ENCODE measurements at regions not wholly inside any gene's neighbourhood (a gene's known extent, or its start where the extent isn't known, plus 50 kb on each side); places are given as distances from the start of the nearest gene placed in this dataset.

- Histone ChIP-seq H4K20me1 (ENCODE audit: low read depth, low read length) (no peaks in the 10 kb centered on the region), H3K79me2 (ENCODE audit: insufficient read depth, low read length) (no peaks in the 10 kb centered on the region), H3K27ac (ENCODE audit: low read depth, low read length) (no peak overlapping the region), H3K4me2 (ENCODE audit: low read depth, low read length, poor library complexity, severe bottlenecking) (no peak overlapping the region), H3K9me3 (ENCODE audit: insufficient read depth, low read length) (no peaks in the 10 kb centered on the region), H3F3A (ENCODE audit: insufficient read depth) (no peaks in the 10 kb centered on the region), H3K27me3 (ENCODE audit: low read length) (no peaks in the 10 kb centered on the region), H3K9me2 (replicated peaks; ENCODE audit: insufficient read depth, low read length) (no peaks in the 10 kb centered on the region), H3K36me3 (ENCODE audit: low read length) (no peaks in the 10 kb centered on the region), H2AFZ (ENCODE audit: low read depth, low read length, severe bottlenecking) (no peak overlapping the region), H3K4me3 (ENCODE audit: insufficient read depth, low read length, poor library complexity, severe bottlenecking) (no peak overlapping the region), H3K9ac (ENCODE audit: low read length) (no peak overlapping the region)
- no peak for TF ChIP-seq EZH2phosphoT487 (conservative IDR thresholded peaks at IDR 0.05; ENCODE audit: low read length)
- no peak for TF ChIP-seq CTCF (IDR thresholded peaks at IDR 0.05; ENCODE audit: insufficient read depth, low read length, poor library complexity, severe bottlenecking)
Observed at GRCh38 chr2:228503731-228504130, 322.2 kb upstream of the SPHKAP start.

GRCh38 chr2:228493852-228494251 lies 312.4 kb upstream of the SPHKAP start:
- H3K4me3 ChIP-seq (ENCODE audit: insufficient read depth, low read length, poor library complexity, severe bottlenecking) = no peak overlapping the region
- H2AFZ ChIP-seq (ENCODE audit: low read depth, low read length, severe bottlenecking) = no peak overlapping the region
- no peaks in the 10 kb centered on the region; the same call in 1 of the 2 replicates for H3K27me3 ChIP-seq (ENCODE audit: low read length)
- no peak overlapping the region for H3K27ac ChIP-seq (ENCODE audit: low read depth, low read length)
- H3K9ac ChIP-seq (ENCODE audit: low read length) = no peak overlapping the region
- no peaks in the 10 kb centered on the region for H3K9me2 ChIP-seq (replicated peaks; ENCODE audit: insufficient read depth, low read length)
- H3K79me2 ChIP-seq (ENCODE audit: insufficient read depth, low read length) = no peaks in the 10 kb centered on the region
- no peaks in the 10 kb centered on the region for H3K9me3 ChIP-seq (ENCODE audit: insufficient read depth, low read length)
- H3F3A ChIP-seq (ENCODE audit: insufficient read depth) = no peaks in the 10 kb centered on the region
- no peak overlapping the region for H3K4me2 ChIP-seq (ENCODE audit: low read depth, low read length, poor library complexity, severe bottlenecking)
- no peaks in the 10 kb centered on the region for H3K36me3 ChIP-seq (ENCODE audit: low read length)
- TF ChIP-seq EZH2phosphoT487 (conservative IDR thresholded peaks at IDR 0.05; ENCODE audit: low read length) = no peak
- no peak for TF ChIP-seq CTCF (IDR thresholded peaks at IDR 0.05; ENCODE audit: insufficient read depth, low read length, poor library complexity, severe bottlenecking)
- no peaks in the 10 kb centered on the region for H4K20me1 ChIP-seq (ENCODE audit: low read depth, low read length)

- H3F3A ChIP-seq (ENCODE audit: insufficient read depth) = no peaks in the 10 kb centered on the region
- no peaks in the 10 kb centered on the region for H3K9me3 ChIP-seq (ENCODE audit: insufficient read depth, low read length)
- H3K79me2 ChIP-seq (ENCODE audit: insufficient read depth, low read length) = no peaks in the 10 kb centered on the region
- TF ChIP-seq CTCF (IDR thresholded peaks at IDR 0.05; ENCODE audit: insufficient read depth, low read length, poor library complexity, severe bottlenecking) (no peak), EZH2phosphoT487 (conservative IDR thresholded peaks at IDR 0.05; ENCODE audit: low read length) (no peak)
- no peaks in the 10 kb centered on the region for H3K27me3 ChIP-seq (ENCODE audit: low read length)
- H2AFZ ChIP-seq (ENCODE audit: low read depth, low read length, severe bottlenecking) = no peak overlapping the region
- no peak overlapping the region for H3K27ac ChIP-seq (ENCODE audit: low read depth, low read length)
- no peak overlapping the region for H3K4me3 ChIP-seq (ENCODE audit: insufficient read depth, low read length, poor library complexity, severe bottlenecking)
- H3K9ac ChIP-seq (ENCODE audit: low read length) = no peak overlapping the region
- no peak overlapping the region for H3K4me2 ChIP-seq (ENCODE audit: low read depth, low read length, poor library complexity, severe bottlenecking)
- H4K20me1 ChIP-seq (ENCODE audit: low read depth, low read length) = no peaks in the 10 kb centered on the region
- no peaks in the 10 kb centered on the region for H3K36me3 ChIP-seq (ENCODE audit: low read length)
- H3K9me2 ChIP-seq (replicated peaks; ENCODE audit: insufficient read depth, low read length) = no peaks in the 10 kb centered on the region
Observed at GRCh38 chr2:228479014-228479413, 297.5 kb upstream of the SPHKAP start.
